ENCODE measurements at regions not wholly inside any gene's neighbourhood (a gene's known extent, or its start where the extent isn't known, plus 50 kb on each side); places are given as distances from the start of the nearest gene placed in this dataset.

DNA sequence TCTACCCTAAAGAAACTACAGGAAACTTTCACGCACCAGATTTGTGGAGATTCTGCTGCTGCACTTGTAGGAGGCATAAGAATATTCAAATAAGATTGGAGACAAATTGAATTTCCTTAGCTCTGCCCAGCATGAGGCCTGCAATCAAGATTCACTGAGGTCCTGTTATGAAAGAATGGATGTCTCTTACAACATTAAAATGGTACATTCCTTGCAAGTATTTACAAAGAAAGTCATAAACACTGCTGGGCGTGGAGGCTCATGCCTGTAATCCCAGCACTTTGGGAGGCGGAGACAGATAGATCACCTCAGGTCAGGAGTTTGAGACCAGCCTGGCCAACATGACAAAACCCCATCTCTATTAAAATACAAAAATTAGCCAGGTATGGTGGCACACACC is 74.0 kb upstream of the MAP3K4 start:
- Histone ChIP-seq H3K79me2 (ENCODE audit: control insufficient read depth, insufficient read depth, low read length) (no peaks in the 10 kb centered on the region), H3K4me1 (ENCODE audit: control insufficient read depth, insufficient read depth, low read length) (no peaks in the 10 kb centered on the region), H3K9me3 (replicated peaks; ENCODE audit: control insufficient read depth, insufficient read depth, low read length) (no peaks in the 10 kb centered on the region; the same call in 2 of the 3 replicates), H3K27me3 (replicated peaks in 1 of 2; ENCODE audit: control insufficient read depth in 2 of 2, insufficient read depth in 2 of 2, low read length in 1 of 2) (no peaks in the 10 kb centered on the region), H4K20me1 (ENCODE audit: control insufficient read depth, insufficient read depth) (no peaks in the 10 kb centered on the region), H3K9ac (ENCODE audit: control insufficient read depth, insufficient read depth, low read length) (no peak overlapping the region), H3K27ac (ENCODE audit: control insufficient read depth, insufficient read depth) (no peak overlapping the region), H3K4me3 (no peak overlapping the region), H2AFZ (ENCODE audit: control insufficient read depth, low read depth, low read length) (no peak overlapping the region), H3K36me3 (ENCODE audit: control insufficient read depth in 2 of 2, insufficient read depth in 2 of 2, low read length in 1 of 2) (no peaks in the 10 kb centered on the region), H3K4me2 (ENCODE audit: control insufficient read depth, insufficient read depth) (no peak overlapping the region)
- in situ Hi-C loops (cut with MboI) (no loop called here), intact Hi-C loops (cut with micrococcal nuclease; ENCODE audit: unreplicated experiment) (loop anchor here (5.0 kb wide), 1 partner anchor 400 kb away; no protein-coding TSS in a partner anchor)
- DNase-seq (ENCODE audit: low read depth, low spot score) (no peak), FAIRE-seq (no peak), ATAC-seq (no peak)
- RAD21 ChIA-PET (ENCODE audit: unreplicated experiment), result no interaction called here
- SMC1A ChIA-PET (ENCODE audit: uncharacterized antibody, unreplicated experiment), result interaction anchor here (0.8 kb wide), 1 partner anchor 51 kb away, joined by 3 read pairs; no protein-coding TSS in a partner anchor
- CTCF ChIA-PET, result interaction anchor here (1.2 kb wide), 1 partner anchor 12 kb away, joined by 3 read pairs; no protein-coding TSS in a partner anchor
- 47% methylated on average over 3 of the region's 3 CpGs for WGBS (ENCODE audit: insufficient coverage, insufficient replicate concordance, low lambda C conversion rate, missing lambda C conversion rate)
- POLR2A ChIA-PET, result no interaction called here
- BruUV-seq (replicated peaks), result no TSS peak
- TF ChIP-seq ZSCAN29 (IDR thresholded peaks at IDR 0.05) (no peak), SREBF1 (IDR thresholded peaks at IDR 0.05; ENCODE audit: low read length) (no peak), DPF2 (IDR thresholded peaks at IDR 0.05) (no peak), MYC (IDR thresholded peaks at IDR 0.05; ENCODE audit: insufficient read depth, insufficient read length, insufficient replicate concordance, low read length, severe bottlenecking) (no peak), TARDBP (IDR thresholded peaks at IDR 0.05; ENCODE audit: borderline replicate concordance) (no peak), IRF4 (IDR thresholded peaks at IDR 0.05; ENCODE audit: low read depth, low read length) (no peak), BRCA1 (IDR thresholded peaks at IDR 0.05; ENCODE audit: low read depth, low read length) (no peak), BACH1 (IDR thresholded peaks at IDR 0.05; ENCODE audit: borderline replicate concordance) (no peak), RB1 (IDR thresholded peaks at IDR 0.05; ENCODE audit: borderline replicate concordance) (no peak), SREBF2 (IDR thresholded peaks at IDR 0.05; ENCODE audit: low read length) (no peak), RUNX3 (IDR thresholded peaks at IDR 0.05; ENCODE audit: low read length) (no peak), NFYB (IDR thresholded peaks at IDR 0.05; ENCODE audit: insufficient read depth, low read depth, low read length) (no peak), EP300 (IDR thresholded peaks at IDR 0.05; ENCODE audit: borderline replicate concordance in 1 of 2, control insufficient read depth in 1 of 2, low read depth in 2 of 2, low read length in 2 of 2) (no peak), NFXL1 (IDR thresholded peaks at IDR 0.05; ENCODE audit: borderline replicate concordance) (no peak), PKNOX1 (IDR thresholded peaks at IDR 0.05) (no peak)
- TF ChIP-seq, protein P1, sequence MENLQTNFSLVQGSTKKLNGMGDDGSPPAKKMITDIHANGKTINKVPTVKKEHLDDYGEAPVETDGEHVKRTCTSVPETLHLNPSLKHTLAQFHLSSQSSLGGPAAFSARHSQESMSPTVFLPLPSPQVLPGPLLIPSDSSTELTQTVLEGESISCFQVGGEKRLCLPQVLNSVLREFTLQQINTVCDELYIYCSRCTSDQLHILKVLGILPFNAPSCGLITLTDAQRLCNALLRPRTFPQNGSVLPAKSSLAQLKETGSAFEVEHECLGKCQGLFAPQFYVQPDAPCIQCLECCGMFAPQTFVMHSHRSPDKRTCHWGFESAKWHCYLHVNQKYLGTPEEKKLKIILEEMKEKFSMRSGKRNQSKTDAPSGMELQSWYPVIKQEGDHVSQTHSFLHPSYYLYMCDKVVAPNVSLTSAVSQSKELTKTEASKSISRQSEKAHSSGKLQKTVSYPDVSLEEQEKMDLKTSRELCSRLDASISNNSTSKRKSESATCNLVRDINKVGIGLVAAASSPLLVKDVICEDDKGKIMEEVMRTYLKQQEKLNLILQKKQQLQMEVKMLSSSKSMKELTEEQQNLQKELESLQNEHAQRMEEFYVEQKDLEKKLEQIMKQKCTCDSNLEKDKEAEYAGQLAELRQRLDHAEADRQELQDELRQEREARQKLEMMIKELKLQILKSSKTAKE (IDR thresholded peaks at IDR 0.05; ENCODE audit: low read depth, poor library complexity, severe bottlenecking), result no peak
- TF ChIP-seq, protein P2, sequence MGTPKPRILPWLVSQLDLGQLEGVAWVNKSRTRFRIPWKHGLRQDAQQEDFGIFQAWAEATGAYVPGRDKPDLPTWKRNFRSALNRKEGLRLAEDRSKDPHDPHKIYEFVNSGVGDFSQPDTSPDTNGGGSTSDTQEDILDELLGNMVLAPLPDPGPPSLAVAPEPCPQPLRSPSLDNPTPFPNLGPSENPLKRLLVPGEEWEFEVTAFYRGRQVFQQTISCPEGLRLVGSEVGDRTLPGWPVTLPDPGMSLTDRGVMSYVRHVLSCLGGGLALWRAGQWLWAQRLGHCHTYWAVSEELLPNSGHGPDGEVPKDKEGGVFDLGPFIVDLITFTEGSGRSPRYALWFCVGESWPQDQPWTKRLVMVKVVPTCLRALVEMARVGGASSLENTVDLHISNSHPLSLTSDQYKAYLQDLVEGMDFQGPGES (IDR thresholded peaks at IDR 0.05), result no peak
- TF ChIP-seq, protein P3, sequence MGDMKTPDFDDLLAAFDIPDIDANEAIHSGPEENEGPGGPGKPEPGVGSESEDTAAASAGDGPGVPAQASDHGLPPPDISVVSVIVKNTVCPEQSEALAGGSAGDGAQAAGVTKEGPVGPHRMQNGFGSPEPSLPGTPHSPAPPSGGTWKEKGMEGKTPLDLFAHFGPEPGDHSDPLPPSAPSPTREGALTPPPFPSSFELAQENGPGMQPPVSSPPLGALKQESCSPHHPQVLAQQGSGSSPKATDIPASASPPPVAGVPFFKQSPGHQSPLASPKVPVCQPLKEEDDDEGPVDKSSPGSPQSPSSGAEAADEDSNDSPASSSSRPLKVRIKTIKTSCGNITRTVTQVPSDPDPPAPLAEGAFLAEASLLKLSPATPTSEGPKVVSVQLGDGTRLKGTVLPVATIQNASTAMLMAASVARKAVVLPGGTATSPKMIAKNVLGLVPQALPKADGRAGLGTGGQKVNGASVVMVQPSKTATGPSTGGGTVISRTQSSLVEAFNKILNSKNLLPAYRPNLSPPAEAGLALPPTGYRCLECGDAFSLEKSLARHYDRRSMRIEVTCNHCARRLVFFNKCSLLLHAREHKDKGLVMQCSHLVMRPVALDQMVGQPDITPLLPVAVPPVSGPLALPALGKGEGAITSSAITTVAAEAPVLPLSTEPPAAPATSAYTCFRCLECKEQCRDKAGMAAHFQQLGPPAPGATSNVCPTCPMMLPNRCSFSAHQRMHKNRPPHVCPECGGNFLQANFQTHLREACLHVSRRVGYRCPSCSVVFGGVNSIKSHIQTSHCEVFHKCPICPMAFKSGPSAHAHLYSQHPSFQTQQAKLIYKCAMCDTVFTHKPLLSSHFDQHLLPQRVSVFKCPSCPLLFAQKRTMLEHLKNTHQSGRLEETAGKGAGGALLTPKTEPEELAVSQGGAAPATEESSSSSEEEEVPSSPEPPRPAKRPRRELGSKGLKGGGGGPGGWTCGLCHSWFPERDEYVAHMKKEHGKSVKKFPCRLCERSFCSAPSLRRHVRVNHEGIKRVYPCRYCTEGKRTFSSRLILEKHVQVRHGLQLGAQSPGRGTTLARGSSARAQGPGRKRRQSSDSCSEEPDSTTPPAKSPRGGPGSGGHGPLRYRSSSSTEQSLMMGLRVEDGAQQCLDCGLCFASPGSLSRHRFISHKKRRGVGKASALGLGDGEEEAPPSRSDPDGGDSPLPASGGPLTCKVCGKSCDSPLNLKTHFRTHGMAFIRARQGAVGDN (IDR thresholded peaks at IDR 0.05), result no peak

All from GM12878 (cell line).